GM12878 (cell line): ENCODE measurements at regions not wholly inside any gene's neighbourhood (a gene's known extent, or its start where the extent isn't known, plus 50 kb on each side); places are given as distances from the start of the nearest gene placed in this dataset.

Source experiments
- ATAC-seq: fragments of 200-7000 bp; cut with Tn5 transposase; 3 replicates; pipeline ENCODE4 v1.9.1; 2020; ENCODE audit warnings: mild to moderate bottlenecking, moderate library complexity
- BruUV-seq: library from RNA; stranded (reverse); fragments of 400-500 nt; replicated peaks from 2 replicates; lab custom pipeline; 2021; lab: Mats Ljungman, UMichigan
- CTCF ChIA-PET: fragments of 300-600 bp; sonication (Branson Sonifier 250); formaldehyde crosslinking; extraction: SDS; loops from one replicate; lab custom pipeline; 2021; ENCODE audit warnings: inconsistent platforms; lab: Yijun Ruan, JAX
- POLR2A ChIA-PET: fragments of 350-600 bp; formaldehyde crosslinking; extraction: SDS; loops from one replicate; lab custom pipeline; 2021; ENCODE audit warnings: inconsistent platforms; lab: Charles Lee
- RAD21 ChIA-PET: fragments of 300-600 bp; sonication (Branson Sonifier 250); formaldehyde crosslinking; loops from one replicate; lab custom pipeline; 2023; ENCODE audit warnings: antibody characterized with exemption; ENCODE audit not compliant: unreplicated experiment; lab: Charles Lee
- SMC1A ChIA-PET: fragments of 300-600 bp; sonication (Branson Sonifier 250); formaldehyde crosslinking; loops from one replicate; lab custom pipeline; 2023; ENCODE audit not compliant: unreplicated experiment, uncharacterized antibody; lab: Charles Lee
- DNase-seq: peaks from one replicate; pipeline ENCODE4 v3.0.0-alpha.2; 2011; ENCODE audit warnings: low read depth, low spot score
- FAIRE-seq: peaks from 3 replicates; lab custom pipeline; 2011; peaks lifted over from hg19 to GRCh38; lab: Jason Lieb, UNC
- H2AFZ ChIP-seq: 2 replicates; pipeline ENCODE4 v1.6.0; 2011; ENCODE audit warnings: low read depth, low read length, control low read depth; ENCODE audit not compliant: control insufficient read depth
- H3K27ac ChIP-seq: 2 replicates; pipeline ENCODE4 v1.5.1; 2011; ENCODE audit warnings: control low read depth; ENCODE audit not compliant: control insufficient read depth, insufficient read depth
- H3K27me3 ChIP-seq, 2 experiments: replicated peaks in 1 of 2; 2 replicates each; pipeline versions ENCODE4 v1.6.0 to v1.6.1; 2011; ENCODE audit warnings: low read length in 1 of 2; ENCODE audit not compliant: control insufficient read depth in 2 of 2, insufficient read depth in 2 of 2
- H3K36me3 ChIP-seq, 2 experiments: 2 replicates each; pipeline ENCODE4 v1.5.1; 2011; ENCODE audit warnings: low read length in 1 of 2; ENCODE audit not compliant: control insufficient read depth in 2 of 2, insufficient read depth in 2 of 2
- H3K4me1 ChIP-seq: 2 replicates; pipeline ENCODE4 v1.6.1; 2011; ENCODE audit warnings: mild to moderate bottlenecking, low read length, moderate library complexity, mixed read lengths; ENCODE audit not compliant: control insufficient read depth, insufficient read depth
- H3K4me2 ChIP-seq: 2 replicates; pipeline ENCODE4 v1.6.0; 2011; ENCODE audit warnings: control low read depth; ENCODE audit not compliant: control insufficient read depth, insufficient read depth
- H3K4me3 ChIP-seq: fragments of 200-600 bp; sonication (generic); 2 replicates; pipeline ENCODE4 v1.5.1; 2016
- H3K79me2 ChIP-seq: 2 replicates; pipeline ENCODE4 v1.6.0; 2011; ENCODE audit warnings: low read length; ENCODE audit not compliant: control insufficient read depth, insufficient read depth
- H3K9ac ChIP-seq: 2 replicates; pipeline ENCODE4 v1.8.0; 2011; ENCODE audit warnings: low read length, control low read depth, mixed read lengths; ENCODE audit not compliant: control insufficient read depth, insufficient read depth
- H3K9me3 ChIP-seq: replicated peaks from 3 replicates; pipeline ENCODE4 v1.5.1; 2011; ENCODE audit warnings: mild to moderate bottlenecking, low read length; ENCODE audit not compliant: control insufficient read depth, insufficient read depth
- H4K20me1 ChIP-seq: 2 replicates; pipeline ENCODE4 v1.6.0; 2011; ENCODE audit not compliant: control insufficient read depth, insufficient read depth
- ATF7 ChIP-seq: fragments of 450-650 bp; IDR thresholded peaks from 2 replicates; pipeline ENCODE4 v1.6.1; 2016; ENCODE audit warnings: low read depth, mild to moderate bottlenecking
- EP300 ChIP-seq, 2 experiments: fragments of 150-350 bp in 1 of 2; IDR thresholded peaks; 2 replicates each; pipeline ENCODE4 v1.6.1; 2011 to 2012; ENCODE audit warnings: low read depth in 2 of 2, low read length in 2 of 2, borderline replicate concordance in 1 of 2, improper control_type of control experiment in 1 of 2, inconsistent platforms in 1 of 2; ENCODE audit not compliant: control insufficient read depth in 1 of 2
- FOXK2 ChIP-seq: fragments of 450-650 bp; IDR thresholded peaks from 2 replicates; pipeline ENCODE4 v1.6.1; 2017; ENCODE audit warnings: mild to moderate bottlenecking, moderate library complexity
- FOXM1 ChIP-seq: IDR thresholded peaks from 2 replicates; pipeline ENCODE4 v1.6.1; 2012; ENCODE audit warnings: low read depth, mild to moderate bottlenecking, inconsistent platforms, low read length, moderate library complexity
- IKZF2 ChIP-seq, 2 experiments: fragments of 450-650 bp; IDR thresholded peaks; 2 replicates each; pipeline ENCODE4 v1.6.1; 2017; ENCODE audit warnings: mild to moderate bottlenecking in 2 of 2, moderate library complexity in 2 of 2
- MTA3 ChIP-seq: IDR thresholded peaks from 2 replicates; pipeline ENCODE4 v1.6.1; 2012; ENCODE audit warnings: low read length, inconsistent platforms, borderline replicate concordance
- PAX8 ChIP-seq: fragments of 450-650 bp; IDR thresholded peaks from 2 replicates; pipeline ENCODE4 v1.6.1; 2017; ENCODE audit warnings: mild to moderate bottlenecking, moderate library complexity
- PML ChIP-seq: IDR thresholded peaks from 2 replicates; pipeline ENCODE4 v1.6.1; 2012; ENCODE audit warnings: low read length, inconsistent platforms
- RFX5 ChIP-seq: IDR thresholded peaks from 2 replicates; pipeline ENCODE4 v1.6.1; 2011; ENCODE audit warnings: low read depth, low read length, improper control_type of control experiment
- SUPT20H ChIP-seq: IDR thresholded peaks from 2 replicates; pipeline ENCODE4 v1.6.1; 2011; ENCODE audit warnings: low read depth, mild to moderate bottlenecking, low read length, moderate library complexity, borderline replicate concordance; ENCODE audit not compliant: control insufficient read depth
- YY1 ChIP-seq: IDR thresholded peaks from 2 replicates; pipeline ENCODE4 v1.6.1; 2011; ENCODE audit warnings: low read depth, mild to moderate bottlenecking, low read length
- WGBS: methylation state at CpG from one replicate; pipeline ENCODE4 v1.1.6; 2016; ENCODE audit warnings: low lambda C conversion rate; ENCODE audit not compliant: insufficient replicate concordance, insufficient coverage; ENCODE audit errors: missing lambda C conversion rate; 5-methylcytosine and 5-hydroxymethylcytosine counted together
- in situ Hi-C: fragments of 300-500 bp; cut with MboI; formaldehyde crosslinking; loops from 9 replicates; pipeline ENCODE4 v1.14.3; 2018; ENCODE audit warnings: mixed read lengths
- intact Hi-C: fragments of 100-400 bp; cut with micrococcal nuclease; formaldehyde crosslinking; loops from one replicate; pipeline ENCODE4 v1.14.2; 2022; ENCODE audit not compliant: unreplicated experiment
- TF ChIP-seq, protein P1 (sequence below): fragments of 450-650 bp; IDR thresholded peaks from 2 replicates; pipeline ENCODE4 v1.6.1; 2017; ENCODE audit warnings: mild to moderate bottlenecking, moderate library complexity
- TF ChIP-seq, protein P2 (sequence below): IDR thresholded peaks from 2 replicates; pipeline ENCODE4 v1.6.1; 2012; ENCODE audit warnings: low read depth, low read length, improper control_type of control experiment

DNA sequence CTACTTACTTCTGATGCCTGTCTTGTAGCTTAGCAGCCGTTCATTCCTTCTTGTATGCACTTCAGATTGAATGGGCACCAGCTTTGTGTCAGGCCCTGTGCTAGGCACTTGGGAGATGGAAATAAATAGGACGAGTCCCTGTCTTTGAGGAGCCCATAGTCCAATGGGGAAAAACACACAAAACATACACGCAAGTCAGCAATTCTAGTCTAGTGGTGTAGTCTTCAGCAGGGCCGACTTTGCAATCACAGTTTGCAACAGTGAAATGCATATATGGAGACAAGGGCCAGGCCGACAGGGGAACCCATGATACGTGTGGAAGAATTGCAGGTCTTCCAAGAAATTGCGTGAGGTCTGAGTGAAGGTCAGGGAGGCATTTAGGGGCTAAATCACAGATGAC lies 262.6 kb downstream of the MAF start:
- Histone ChIP-seq H4K20me1 (no peaks in the 10 kb centered on the region), H3K4me3 (no peak overlapping the region), H3K4me2 (no peak overlapping the region), H3K4me1 (no peaks in the 10 kb centered on the region), H3K9ac (no peak overlapping the region), H3K36me3 (no peaks in the 10 kb centered on the region), H3K79me2 (no peaks in the 10 kb centered on the region), H2AFZ (no peak overlapping the region), H3K9me3 (no peaks in the 10 kb centered on the region), H3K27me3 (peaks cover 0 to 3% of the 10 kb centered on the region in 2 experiments; a peak in 1 of 4 replicates), H3K27ac (no peak overlapping the region)
- RAD21 ChIA-PET: no interaction called here
- intact Hi-C loops: no loop called here
- no peak for DNase-seq
- FAIRE-seq: no peak
- no peak for ATAC-seq
- POLR2A ChIA-PET: no interaction called here
- TF ChIP-seq FOXM1 (no peak), ATF7 (no peak), RFX5 (no peak), FOXK2 (no peak), IKZF2 (IDR thresholded peaks at IDR 0.05) (no peak), MTA3 (no peak), YY1 (no peak), EP300 (IDR thresholded peaks at IDR 0.05; ENCODE audit: borderline replicate concordance in 1 of 2, control insufficient read depth in 1 of 2, low read depth in 2 of 2, low read length in 2 of 2) (no peak), PAX8 (no peak), PML (no peak), SUPT20H (no peak)
- TF ChIP-seq, protein P1, sequence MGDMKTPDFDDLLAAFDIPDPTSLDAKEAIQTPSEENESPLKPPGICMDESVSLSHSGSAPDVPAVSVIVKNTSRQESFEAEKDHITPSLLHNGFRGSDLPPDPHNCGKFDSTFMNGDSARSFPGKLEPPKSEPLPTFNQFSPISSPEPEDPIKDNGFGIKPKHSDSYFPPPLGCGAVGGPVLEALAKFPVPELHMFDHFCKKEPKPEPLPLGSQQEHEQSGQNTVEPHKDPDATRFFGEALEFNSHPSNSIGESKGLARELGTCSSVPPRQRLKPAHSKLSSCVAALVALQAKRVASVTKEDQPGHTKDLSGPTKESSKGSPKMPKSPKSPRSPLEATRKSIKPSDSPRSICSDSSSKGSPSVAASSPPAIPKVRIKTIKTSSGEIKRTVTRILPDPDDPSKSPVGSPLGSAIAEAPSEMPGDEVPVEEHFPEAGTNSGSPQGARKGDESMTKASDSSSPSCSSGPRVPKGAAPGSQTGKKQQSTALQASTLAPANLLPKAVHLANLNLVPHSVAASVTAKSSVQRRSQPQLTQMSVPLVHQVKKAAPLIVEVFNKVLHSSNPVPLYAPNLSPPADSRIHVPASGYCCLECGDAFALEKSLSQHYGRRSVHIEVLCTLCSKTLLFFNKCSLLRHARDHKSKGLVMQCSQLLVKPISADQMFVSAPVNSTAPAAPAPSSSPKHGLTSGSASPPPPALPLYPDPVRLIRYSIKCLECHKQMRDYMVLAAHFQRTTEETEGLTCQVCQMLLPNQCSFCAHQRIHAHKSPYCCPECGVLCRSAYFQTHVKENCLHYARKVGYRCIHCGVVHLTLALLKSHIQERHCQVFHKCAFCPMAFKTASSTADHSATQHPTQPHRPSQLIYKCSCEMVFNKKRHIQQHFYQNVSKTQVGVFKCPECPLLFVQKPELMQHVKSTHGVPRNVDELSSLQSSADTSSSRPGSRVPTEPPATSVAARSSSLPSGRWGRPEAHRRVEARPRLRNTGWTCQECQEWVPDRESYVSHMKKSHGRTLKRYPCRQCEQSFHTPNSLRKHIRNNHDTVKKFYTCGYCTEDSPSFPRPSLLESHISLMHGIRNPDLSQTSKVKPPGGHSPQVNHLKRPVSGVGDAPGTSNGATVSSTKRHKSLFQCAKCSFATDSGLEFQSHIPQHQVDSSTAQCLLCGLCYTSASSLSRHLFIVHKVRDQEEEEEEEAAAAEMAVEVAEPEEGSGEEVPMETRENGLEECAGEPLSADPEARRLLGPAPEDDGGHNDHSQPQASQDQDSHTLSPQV: no peak
- TF ChIP-seq, protein P2, sequence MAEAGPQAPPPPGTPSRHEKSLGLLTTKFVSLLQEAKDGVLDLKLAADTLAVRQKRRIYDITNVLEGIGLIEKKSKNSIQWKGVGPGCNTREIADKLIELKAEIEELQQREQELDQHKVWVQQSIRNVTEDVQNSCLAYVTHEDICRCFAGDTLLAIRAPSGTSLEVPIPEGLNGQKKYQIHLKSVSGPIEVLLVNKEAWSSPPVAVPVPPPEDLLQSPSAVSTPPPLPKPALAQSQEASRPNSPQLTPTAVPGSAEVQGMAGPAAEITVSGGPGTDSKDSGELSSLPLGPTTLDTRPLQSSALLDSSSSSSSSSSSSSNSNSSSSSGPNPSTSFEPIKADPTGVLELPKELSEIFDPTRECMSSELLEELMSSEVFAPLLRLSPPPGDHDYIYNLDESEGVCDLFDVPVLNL: no peak
- TF ChIP-seq, all 136 proteins: peak for 0
- in situ Hi-C loops: no loop called here
- 37% methylated on average over 7 of the region's 7 CpGs for WGBS
- ChIA-PET SMC1A (no interaction called here), CTCF (no interaction called here)
- no TSS peak for BruUV-seq
